T47D (cell line): ENCODE measurements at regions not wholly inside any gene's neighbourhood (a gene's known extent, or its start where the extent isn't known, plus 50 kb on each side); places are given as distances from the start of the nearest gene placed in this dataset.
A peak's percentile ranks its signal among the peaks of the same experiment; 100 is the strongest.

Source experiments
- DNase-seq, 2 experiments: peaks; one replicate each; pipeline versions ENCODE4 v3.0.0 to v3.0.0-alpha.2; 2011 to 2012; ENCODE audit warnings: low read depth in 1 of 2, low spot score in 1 of 2
- JUND ChIP-seq: IDR thresholded peaks from 2 replicates; pipeline ENCODE4 v1.6.1; 2012; ENCODE audit warnings: low read depth
- in situ Hi-C: cut with HindIII; loops from 2 replicates; pipeline ENCODE4 v1.10.0; 2016; ENCODE audit warnings: low sequenced_read_pairs, low pct_unique_long_range_greater_than_20kb

GRCh38 chr1:217373761-217374701 lies 256.9 kb downstream of the GPATCH2 start:
- in situ Hi-C loops: no loop called here
- TF ChIP-seq JUND: no peak
- no peak for DNase-seq

- no peak for TF ChIP-seq JUND
- in situ Hi-C loops: no loop called here
- peak in 1 of 2 experiments; percentile 67 for DNase-seq
Measured at GRCh38 chr1:217372049-217372970, 258.6 kb downstream of the GPATCH2 start.

GRCh38 chr1:217370757-217371156 lies 260.1 kb downstream of the GPATCH2 start:
- in situ Hi-C loops: no loop called here
- no peak for DNase-seq
- no peak for TF ChIP-seq JUND

GRCh38 chr1:217369996-217370551 lies 260.8 kb downstream of the GPATCH2 start:
- in situ Hi-C loops: no loop called here
- DNase-seq: no peak
- TF ChIP-seq JUND: no peak

- in situ Hi-C loops: no loop called here
- no peak for TF ChIP-seq JUND
- DNase-seq: no peak
Measured at GRCh38 chr1:217369271-217369981, 261.5 kb downstream of the GPATCH2 start.

- no peak for DNase-seq
- in situ Hi-C loops: no loop called here
- no peak for TF ChIP-seq JUND
Measured at GRCh38 chr1:217364220-217364619, 266.7 kb downstream of the GPATCH2 start.

- in situ Hi-C loops: no loop called here
- TF ChIP-seq JUND: no peak
- no peak for DNase-seq
Measured at GRCh38 chr1:217363319-217363718, 267.6 kb downstream of the GPATCH2 start.

GRCh38 chr1:217360510-217360909 lies 270.4 kb downstream of the GPATCH2 start:
- in situ Hi-C loops: no loop called here
- TF ChIP-seq JUND: no peak
- DNase-seq: no peak

- in situ Hi-C loops: no loop called here
- TF ChIP-seq JUND: no peak
- no peak for DNase-seq
Measured at GRCh38 chr1:217354895-217355294, 276.0 kb downstream of the GPATCH2 start.

- in situ Hi-C loops: no loop called here
- DNase-seq: no peak
Measured at GRCh38 chr1:217348960-217349664, 281.8 kb downstream of the GPATCH2 start.

GRCh38 chr1:217344712-217345111 lies 286.2 kb downstream of the GPATCH2 start:
- in situ Hi-C loops: no loop called here
- DNase-seq: no peak
- TF ChIP-seq JUND: no peak

More at GRCh38 chr1:217348960-217349664, 281.8 kb downstream of the GPATCH2 start:
- TF ChIP-seq JUND: no peak
